H7 (cell line): ENCODE measurements at regions not wholly inside any gene's neighbourhood (a gene's known extent, or its start where the extent isn't known, plus 50 kb on each side); places are given as distances from the start of the nearest gene placed in this dataset.
"Not testable (repeated sequence)": the region's sequence is repeated elsewhere in the genome, so short reads cannot be mapped to it uniquely, and the experiment has no call there.

Experiments
- DNase-seq: peaks from one replicate; pipeline ENCODE4 v3.0.0; 2012
- H3K27me3 ChIP-seq: 2 replicates; pipeline ENCODE4 v1.6.0; 2011; ENCODE audit warnings: mild to moderate bottlenecking, low read length; ENCODE audit not compliant: control insufficient read depth, insufficient read depth
- H3K36me3 ChIP-seq: replicated peaks from 2 replicates; pipeline ENCODE4 v1.5.1; 2011; ENCODE audit warnings: low read length; ENCODE audit not compliant: control insufficient read depth, insufficient read depth
- H3K4me3 ChIP-seq: 2 replicates; pipeline ENCODE4 v1.5.1; 2011; ENCODE audit warnings: low read depth, mild to moderate bottlenecking, control low read depth, low read length, moderate library complexity; ENCODE audit not compliant: insufficient read depth

DNA sequence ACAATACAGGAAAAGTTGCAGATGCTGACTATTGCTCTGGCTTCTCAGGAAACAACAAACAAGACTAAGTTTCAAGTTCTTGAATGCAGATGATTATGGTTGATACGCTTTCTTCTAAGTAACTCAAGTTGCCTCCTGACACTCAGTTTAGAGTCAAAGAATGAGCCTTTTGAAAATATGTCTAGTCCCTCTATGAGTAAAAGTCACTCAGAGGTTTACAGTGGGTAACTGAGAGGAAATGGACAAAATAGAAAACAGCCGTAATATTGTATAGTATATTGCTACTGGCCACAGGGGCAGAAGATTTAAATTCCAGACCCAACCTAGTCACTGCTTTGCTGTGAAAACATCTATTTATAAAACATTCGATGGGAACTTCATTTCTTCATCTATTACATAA is 280.0 kb upstream of the ID4 start:
- DNase-seq = no peak
- no peak overlapping the region for H3K4me3 ChIP-seq
- no peaks in the 10 kb centered on the region for H3K36me3 ChIP-seq
- H3K27me3 ChIP-seq = no peaks in the 10 kb centered on the region

DNA sequence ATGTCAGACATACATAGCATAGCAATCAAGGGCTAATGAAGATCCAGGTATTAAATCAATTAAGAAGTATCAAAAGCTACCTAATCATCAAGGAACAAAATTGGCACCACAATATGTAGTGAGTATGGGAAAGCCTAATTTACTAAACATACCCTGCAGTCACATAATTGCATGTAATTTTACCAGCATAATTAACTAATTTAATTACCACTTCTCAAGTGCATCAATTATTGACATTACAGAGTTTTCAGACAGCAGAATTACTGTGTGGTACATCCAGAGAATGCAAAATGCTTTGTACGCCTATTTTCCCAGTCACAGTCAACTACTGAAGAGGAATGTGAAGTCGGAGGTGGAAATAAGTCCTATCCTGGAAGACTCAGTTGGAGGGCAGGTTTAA is 279.0 kb upstream of the ID4 start:
- Histone ChIP-seq H3K27me3 (no peaks in the 10 kb centered on the region), H3K36me3 (no peaks in the 10 kb centered on the region), H3K4me3 (no peak overlapping the region)
- no peak for DNase-seq

DNA sequence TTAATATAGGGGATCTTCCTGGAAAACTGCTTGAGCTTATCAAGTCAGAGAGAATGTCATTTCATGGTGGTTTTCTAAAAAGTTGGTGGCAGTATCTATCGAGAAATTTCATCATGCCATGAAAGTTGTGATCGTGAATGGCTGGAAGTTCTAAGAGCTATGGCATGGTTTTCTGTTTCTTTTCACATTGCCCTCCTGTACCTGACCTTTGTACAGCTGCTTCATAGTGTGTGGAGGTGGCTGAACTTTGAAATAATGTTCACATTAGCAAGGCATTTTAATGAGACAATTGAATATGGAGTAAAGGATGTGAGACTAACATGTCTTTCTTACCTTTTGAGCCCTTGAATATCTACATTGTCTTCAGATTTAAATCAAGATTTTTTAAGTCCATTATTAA is 278.2 kb upstream of the ID4 start:
- no peak overlapping the region for H3K4me3 ChIP-seq
- no peak for DNase-seq
- no peaks in the 10 kb centered on the region for H3K27me3 ChIP-seq
- no peaks in the 10 kb centered on the region for H3K36me3 ChIP-seq

DNA sequence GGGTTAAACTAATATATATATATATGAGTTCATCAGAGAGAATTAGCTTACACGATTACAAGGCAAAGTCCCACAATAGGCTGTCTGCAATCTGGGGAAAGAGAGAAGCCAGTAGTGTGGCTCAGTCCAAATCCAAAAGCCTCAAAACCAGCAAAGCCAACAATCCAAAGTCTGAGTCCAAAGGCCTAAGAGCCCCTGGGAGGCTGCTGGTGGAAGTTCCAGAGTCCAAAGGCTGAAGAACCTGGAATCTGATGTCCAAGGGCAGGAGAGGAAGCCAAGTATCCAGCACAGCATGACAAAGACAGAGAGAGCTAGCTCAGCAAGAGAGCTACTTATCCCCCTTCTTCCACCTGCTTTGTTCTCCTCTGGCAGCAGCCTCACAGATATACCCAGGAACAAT is 274.7 kb upstream of the ID4 start:
- no peak for DNase-seq
- Histone ChIP-seq H3K4me3 (no peak overlapping the region), H3K36me3 (no peaks in the 10 kb centered on the region), H3K27me3 (no peaks in the 10 kb centered on the region)

DNA sequence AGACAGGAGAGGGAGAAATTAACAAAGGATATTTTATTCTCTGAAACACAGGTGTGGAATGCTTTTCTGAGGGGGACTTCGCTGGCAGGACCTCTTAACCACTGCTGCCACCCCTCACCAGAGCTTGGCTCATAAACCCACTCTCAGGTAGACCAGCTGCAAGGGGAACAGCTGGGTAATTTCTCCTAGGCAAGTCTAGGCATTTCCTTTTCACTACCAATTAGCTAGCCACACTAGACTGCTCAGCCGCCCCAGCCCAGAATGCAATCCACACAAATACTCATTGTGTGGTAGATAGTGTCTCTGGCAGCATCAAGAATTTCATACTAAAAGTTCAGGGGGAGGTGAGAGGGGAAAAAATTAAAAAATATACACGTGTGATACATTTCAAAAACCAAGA is 267.6 kb upstream of the ID4 start:
- no peak overlapping the region for H3K4me3 ChIP-seq
- no peaks in the 10 kb centered on the region for H3K27me3 ChIP-seq
- DNase-seq = no peak
- no peaks in the 10 kb centered on the region for H3K36me3 ChIP-seq

DNA sequence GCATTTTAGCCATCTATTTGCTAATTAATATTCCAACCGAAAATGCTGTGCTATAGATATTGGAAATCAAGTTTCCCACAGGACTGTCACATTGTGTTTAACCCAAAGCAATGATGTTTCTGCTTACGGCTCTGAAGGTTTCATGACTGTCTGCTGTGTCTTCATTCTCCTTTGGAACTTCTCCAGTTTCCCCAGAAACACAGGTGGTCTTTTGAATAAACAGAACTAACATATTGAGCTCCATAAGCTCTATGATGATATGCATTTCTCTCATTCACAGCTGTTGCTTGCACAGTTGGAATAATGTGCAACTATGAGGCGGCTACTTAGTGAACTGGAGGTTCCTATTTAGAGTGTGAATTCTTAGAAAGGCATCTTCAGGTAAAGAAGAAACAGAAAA is 266.0 kb upstream of the ID4 start:
- no peak for DNase-seq
- Histone ChIP-seq H3K27me3 (no peaks in the 10 kb centered on the region), H3K36me3 (no peaks in the 10 kb centered on the region), H3K4me3 (no peak overlapping the region)

DNA sequence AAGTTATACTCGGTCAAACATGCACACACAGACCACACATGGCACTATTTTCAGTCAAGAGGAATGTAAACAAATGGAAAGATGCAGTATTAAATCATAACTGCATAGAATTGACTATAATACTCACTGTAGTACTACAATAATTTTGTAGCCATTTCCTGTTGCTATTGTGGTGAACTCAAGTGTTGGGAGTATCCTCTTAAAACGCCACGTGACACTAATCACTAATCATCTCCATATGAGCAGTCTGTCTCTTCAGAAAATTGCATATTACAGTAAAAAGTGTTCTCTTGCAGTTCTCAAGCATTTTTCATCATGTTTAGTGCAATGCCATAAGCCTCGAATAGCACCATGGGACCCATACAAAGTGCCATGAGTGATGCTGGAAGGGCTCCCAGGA is 258.7 kb upstream of the ID4 start:
- no peak for DNase-seq
- Histone ChIP-seq H3K27me3 (no peaks in the 10 kb centered on the region), H3K4me3 (no peak overlapping the region), H3K36me3 (no peaks in the 10 kb centered on the region)

DNA sequence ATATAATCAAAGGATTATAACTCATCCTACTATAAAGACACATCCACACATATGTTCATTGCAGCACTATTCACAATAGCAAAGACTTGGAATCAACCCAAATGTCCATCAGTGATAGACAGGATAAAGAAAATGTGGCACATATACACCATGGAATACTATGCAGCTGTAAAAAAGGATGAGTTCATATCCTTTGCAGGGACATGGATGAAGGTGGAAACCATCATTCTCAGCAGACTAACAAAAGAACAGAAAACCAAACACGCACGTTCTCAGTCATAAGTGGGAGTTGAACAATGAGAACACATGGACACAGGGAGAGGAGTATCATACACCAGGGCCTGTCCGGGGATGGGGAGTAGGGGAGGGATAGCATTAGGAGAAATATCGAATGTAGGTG is 253.0 kb upstream of the ID4 start:
- not testable (repeated sequence) for H3K4me3 ChIP-seq, DNase-seq, H3K27me3 ChIP-seq, H3K36me3 ChIP-seq

DNA sequence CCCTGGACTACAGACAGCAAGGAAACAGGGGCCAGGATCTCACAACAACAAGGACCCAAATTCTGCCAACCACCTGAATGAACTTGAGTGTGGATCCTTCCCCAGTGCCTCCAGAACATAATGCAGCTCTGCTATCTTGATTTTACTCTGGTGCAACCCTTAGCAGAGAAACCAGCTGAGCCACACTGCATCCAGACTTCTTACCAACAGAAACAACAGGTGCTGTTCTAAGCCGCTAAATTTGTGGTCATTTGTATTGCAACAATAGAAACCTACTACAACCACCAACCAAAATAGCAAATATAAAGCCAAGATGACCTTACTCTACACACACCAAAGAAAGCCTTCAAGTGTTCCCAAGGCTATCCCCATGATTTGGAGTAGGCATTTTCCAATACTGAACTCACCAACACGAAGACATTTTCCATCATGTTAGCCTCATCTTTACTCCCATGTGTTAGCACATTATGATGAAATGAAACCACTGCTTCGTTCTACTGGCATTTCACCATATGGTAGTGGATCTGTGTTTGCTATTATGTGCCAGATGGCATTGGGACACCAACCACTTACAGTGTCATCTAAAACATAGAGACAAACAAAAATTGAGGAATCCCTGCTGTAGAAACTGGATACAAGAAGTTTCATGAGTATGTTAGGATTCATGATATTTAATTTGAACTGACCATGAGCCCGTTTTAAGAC is 249.8 kb upstream of the ID4 start:
- H3K4me3 ChIP-seq = no peak overlapping the region
- H3K27me3 ChIP-seq = no peaks in the 10 kb centered on the region
- H3K36me3 ChIP-seq = no peaks in the 10 kb centered on the region
- DNase-seq = no peak

DNA sequence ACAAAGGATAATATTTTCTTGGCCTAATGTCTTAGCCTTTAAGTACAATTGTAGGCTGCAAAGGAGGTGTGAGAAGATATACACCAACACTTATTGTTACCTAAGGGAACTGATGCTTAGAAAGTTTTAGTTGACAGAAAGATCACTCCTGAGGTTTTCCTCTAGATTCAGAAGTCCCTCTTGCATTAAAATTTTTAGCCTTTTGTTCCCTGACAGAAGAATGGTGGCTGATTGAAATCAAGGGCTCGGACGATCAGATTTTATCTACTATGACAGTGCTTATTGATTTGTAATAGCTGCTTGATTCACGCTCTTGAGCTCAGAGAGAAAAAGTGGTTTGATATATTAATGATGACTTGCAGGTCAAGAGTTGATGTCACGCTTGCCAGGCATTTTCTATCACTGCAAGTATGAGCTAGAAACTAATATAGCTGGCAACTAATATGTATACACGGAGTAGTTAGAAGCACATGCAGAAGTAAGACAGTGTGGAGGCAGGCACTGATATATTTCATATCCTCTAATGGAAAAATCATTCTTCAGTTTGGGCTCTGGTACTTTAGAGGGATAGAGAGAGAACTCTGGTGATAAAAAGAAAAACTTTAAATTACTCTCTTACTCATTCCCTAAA is 246.6 kb upstream of the ID4 start:
- no peaks in the 10 kb centered on the region for H3K36me3 ChIP-seq
- H3K4me3 ChIP-seq = no peak overlapping the region
- no peak for DNase-seq
- H3K27me3 ChIP-seq = no peaks in the 10 kb centered on the region

DNA sequence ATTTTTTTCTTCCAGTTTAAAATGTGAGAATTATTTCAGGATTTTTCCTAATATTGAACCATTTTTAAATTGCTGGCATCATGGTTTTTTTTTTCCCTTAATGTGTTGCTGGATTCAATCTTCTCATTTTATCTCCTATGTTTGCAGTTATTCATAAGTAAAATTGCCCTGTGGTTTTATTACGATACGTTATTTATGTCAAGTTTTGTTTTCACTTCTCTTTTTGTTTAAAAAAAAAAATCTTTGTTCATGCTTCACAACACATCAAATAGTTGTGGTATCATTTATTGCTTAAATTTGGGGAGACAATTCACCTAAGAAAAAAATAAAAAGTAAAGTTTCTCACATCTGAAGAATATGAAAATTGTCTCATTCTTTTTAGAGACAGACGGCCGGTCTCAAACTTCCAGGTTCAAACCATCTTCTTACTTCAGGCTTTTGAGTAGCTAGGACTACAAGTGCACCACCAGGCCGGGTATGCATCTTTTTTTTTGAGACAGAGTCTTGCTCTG is 239.3 kb upstream of the ID4 start:
- H3K27me3 ChIP-seq = no peaks in the 10 kb centered on the region
- H3K36me3 ChIP-seq = no peaks in the 10 kb centered on the region

DNA sequence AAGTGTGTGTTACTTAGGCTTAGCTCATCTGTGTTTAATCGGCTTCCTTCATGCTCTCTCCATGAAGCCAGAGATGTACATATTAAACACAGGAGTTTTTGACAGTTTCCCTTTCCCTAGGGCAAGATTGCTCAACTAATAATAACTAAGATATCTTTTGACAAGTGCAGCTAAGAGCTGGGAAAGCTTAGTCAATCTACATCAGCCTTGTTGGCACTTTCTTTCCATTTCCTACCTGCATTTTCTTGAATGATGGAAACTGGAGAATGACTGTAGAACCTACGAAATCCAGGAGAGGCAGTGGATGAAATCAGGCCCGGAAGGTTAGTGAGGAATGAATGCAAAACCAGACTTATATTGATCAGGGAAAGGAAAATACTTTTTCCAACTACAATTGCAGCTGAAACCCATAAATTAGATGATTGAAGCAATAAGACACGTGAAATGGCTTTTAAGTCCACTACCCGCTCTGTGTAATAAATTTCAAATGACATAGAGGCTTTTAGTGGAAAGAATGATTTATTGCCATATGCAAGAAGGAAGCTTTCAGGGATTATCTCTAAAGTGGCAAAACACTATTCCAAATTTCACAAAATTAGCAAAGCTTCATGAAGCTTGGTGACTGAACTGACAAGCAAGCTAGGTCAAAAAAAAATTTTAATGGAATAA is 237.2 kb upstream of the ID4 start:
- no peaks in the 10 kb centered on the region for H3K36me3 ChIP-seq
- DNase-seq = no peak

More for the DNA sequence above, 239.3 kb upstream of the ID4 start:
- no peak for DNase-seq
- H3K4me3 ChIP-seq = no peak overlapping the region

DNA sequence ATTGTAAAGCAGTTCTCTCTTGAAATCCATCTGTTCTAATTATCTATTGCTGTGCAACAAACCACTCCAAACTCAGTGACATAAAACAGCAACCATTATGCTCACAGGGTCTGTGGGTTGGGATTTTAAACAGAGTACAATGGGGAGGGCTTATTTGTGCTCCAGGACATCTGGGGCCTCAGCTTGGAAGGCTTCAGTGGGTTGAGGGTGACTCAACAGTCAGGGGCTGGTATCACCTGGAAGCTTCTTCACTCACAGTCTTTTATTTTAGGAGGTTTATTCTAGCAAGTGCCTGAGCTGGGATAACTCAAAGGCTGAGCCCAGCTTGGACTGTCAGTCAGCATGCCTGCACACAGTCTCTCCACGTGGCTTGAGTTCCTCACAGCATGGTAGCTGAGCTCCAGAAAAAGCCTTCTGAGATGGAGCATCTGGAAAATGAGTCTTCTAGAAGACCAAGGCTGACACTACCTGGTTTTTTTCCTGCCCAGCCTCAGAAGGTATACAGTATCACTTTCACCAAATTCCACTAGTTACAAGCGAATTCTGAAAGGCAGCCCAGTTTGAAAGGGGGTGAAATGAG is 234.6 kb upstream of the ID4 start:
- H3K4me3 ChIP-seq = no peak overlapping the region
- DNase-seq = no peak
- H3K36me3 ChIP-seq = no peaks in the 10 kb centered on the region
- no peaks in the 10 kb centered on the region for H3K27me3 ChIP-seq

More for the DNA sequence above, 237.2 kb upstream of the ID4 start:
- H3K27me3 ChIP-seq = no peaks in the 10 kb centered on the region
- no peak overlapping the region for H3K4me3 ChIP-seq

DNA sequence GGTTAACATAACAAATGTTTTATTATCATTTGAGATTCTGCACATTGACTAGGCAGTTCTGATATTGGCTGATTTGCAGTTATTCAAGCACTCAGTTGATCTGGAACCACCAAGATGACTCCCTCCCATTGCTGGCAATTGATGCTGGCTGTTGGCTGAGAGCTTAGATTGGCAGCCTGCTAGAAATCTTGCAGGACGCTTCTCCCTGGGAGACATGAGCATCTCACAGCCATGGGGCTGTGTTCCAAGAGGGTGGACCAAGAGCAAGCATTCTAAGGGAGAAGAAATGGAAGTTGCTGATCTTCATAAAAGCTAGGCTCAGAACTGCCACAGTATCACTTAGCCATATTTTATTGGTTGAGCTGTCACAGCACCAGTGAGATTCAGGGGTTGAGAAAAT is 233.4 kb upstream of the ID4 start:
- H3K36me3 ChIP-seq = no peaks in the 10 kb centered on the region
- H3K27me3 ChIP-seq = no peaks in the 10 kb centered on the region
- no peak for DNase-seq
- no peak overlapping the region for H3K4me3 ChIP-seq

DNA sequence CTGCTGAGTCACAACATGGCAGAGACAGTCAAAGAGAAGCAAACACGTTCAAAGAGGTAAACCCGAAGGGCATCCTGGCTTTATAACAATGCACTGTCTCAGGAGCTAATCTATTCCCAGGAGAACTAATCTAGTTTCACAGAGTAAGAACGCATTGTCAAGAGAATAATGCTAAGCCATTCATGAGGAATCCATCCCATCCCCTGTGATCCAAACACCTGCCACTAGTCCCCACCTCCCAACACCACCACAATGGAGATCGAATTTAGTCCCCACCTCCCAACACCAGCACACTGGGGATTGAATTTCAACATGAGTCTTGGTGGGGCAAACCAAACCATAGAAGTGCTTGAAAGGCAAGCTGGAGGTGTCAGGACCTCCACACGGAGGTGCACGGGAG is 231.5 kb upstream of the ID4 start:
- Histone ChIP-seq H3K27me3 (no peaks in the 10 kb centered on the region), H3K4me3 (no peak overlapping the region), H3K36me3 (no peaks in the 10 kb centered on the region)
- DNase-seq = no peak
